GM18520 (cell line): ENCODE measurements at regions not wholly inside any gene's neighbourhood (a gene's known extent, or its start where the extent isn't known, plus 50 kb on each side); places are given as distances from the start of the nearest gene placed in this dataset.
"Not testable (repeated sequence)": the region's sequence is repeated elsewhere in the genome, so short reads cannot be mapped to it uniquely, and the experiment has no call there.

ENCODE experiments used
- ATAC-seq: cut with Tn5 transposase; IDR thresholded peaks from one replicate; pipeline ENCODE4 v1.9.1; 2021; ENCODE audit not compliant: unreplicated experiment

GRCh38 chr6:150456466-150456865, 87.7 kb downstream of the IYD start:
- no peak for ATAC-seq

GRCh38 chr6:150456902-150457643, 88.3 kb downstream of the IYD start:
- no peak for ATAC-seq

- ATAC-seq, result no peak
Measured at GRCh38 chr6:150458579-150458978, 89.8 kb downstream of the IYD start.

- no peak for ATAC-seq
Measured at GRCh38 chr6:150463852-150464251, 95.0 kb downstream of the IYD start.

GRCh38 chr6:150464966-150465365, 96.2 kb downstream of the IYD start:
- no peak for ATAC-seq

GRCh38 chr6:150465610-150466009, 96.8 kb downstream of the IYD start:
- ATAC-seq, result no peak

GRCh38 chr6:150466196-150466595, 97.4 kb downstream of the IYD start:
- no peak for ATAC-seq

- ATAC-seq, result no peak
Measured at GRCh38 chr6:150470131-150470530, 101.3 kb downstream of the IYD start.

GRCh38 chr6:150470960-150471665, 102.3 kb downstream of the IYD start:
- ATAC-seq, result no peak

- no peak for ATAC-seq
Measured at GRCh38 chr6:150478656-150479545, 110.1 kb downstream of the IYD start.

GRCh38 chr6:150482883-150483409, 114.1 kb downstream of the IYD start:
- ATAC-seq, result no peak

GRCh38 chr6:150485161-150485958, 114.3 kb upstream of the PLEKHG1 start:
- no peak for ATAC-seq

GRCh38 chr6:150486048-150486447, 113.6 kb upstream of the PLEKHG1 start:
- no peak for ATAC-seq

GRCh38 chr6:150490586-150490985, 109.1 kb upstream of the PLEKHG1 start:
- no peak for ATAC-seq

GRCh38 chr6:150491131-150491810, 108.4 kb upstream of the PLEKHG1 start:
- peak; percentile 88 for ATAC-seq

- ATAC-seq, result no peak
Measured at GRCh38 chr6:150491811-150492172, 107.9 kb upstream of the PLEKHG1 start.

GRCh38 chr6:150492507-150492906, 107.2 kb upstream of the PLEKHG1 start:
- no peak for ATAC-seq

- ATAC-seq, result no peak
Measured at GRCh38 chr6:150492941-150493340, 106.7 kb upstream of the PLEKHG1 start.

- not testable (repeated sequence) for ATAC-seq
Measured at GRCh38 chr6:150493552-150493951, 106.1 kb upstream of the PLEKHG1 start.

- ATAC-seq, result no peak
Measured at GRCh38 chr6:150494241-150494640, 105.4 kb upstream of the PLEKHG1 start.
